GM23248 (cell line): ENCODE measurements at regions not wholly inside any gene's neighbourhood (a gene's known extent, or its start where the extent isn't known, plus 50 kb on each side); places are given as distances from the start of the nearest gene placed in this dataset.

Experiments
- EZH2 ChIP-seq: fragments of 200-600 bp; sonication (generic); IDR thresholded peaks from 2 replicates; pipeline ENCODE4 v1.6.1; 2018; ENCODE audit warnings: antibody characterized with exemption, mild to moderate bottlenecking; ENCODE audit not compliant: insufficient read depth, poor library complexity, severe bottlenecking
- EZH2phosphoT487 ChIP-seq: fragments of 200-600 bp; sonication (generic); IDR thresholded peaks from 2 replicates; pipeline ENCODE4 v1.6.1; 2018; ENCODE audit warnings: antibody characterized with exemption, moderate library complexity, mild to moderate bottlenecking, low read depth; ENCODE audit not compliant: insufficient read depth

- no peak for TF ChIP-seq EZH2phosphoT487
- no peak for TF ChIP-seq EZH2
These were observed 140.0 kb downstream of the MBL2 start for GRCh38 chr10:52632591-52632990.
